GM21786 (cell line): ENCODE measurements at regions not wholly inside any gene's neighbourhood (a gene's known extent, or its start where the extent isn't known, plus 50 kb on each side); places are given as distances from the start of the nearest gene placed in this dataset.
"Not testable (repeated sequence)": the region's sequence is repeated elsewhere in the genome, so short reads cannot be mapped to it uniquely, and the experiment has no call there.

Experiments
- ATAC-seq: cut with Tn5 transposase; IDR thresholded peaks from one replicate; pipeline ENCODE4 v1.9.1; 2021; ENCODE audit not compliant: unreplicated experiment

DNA sequence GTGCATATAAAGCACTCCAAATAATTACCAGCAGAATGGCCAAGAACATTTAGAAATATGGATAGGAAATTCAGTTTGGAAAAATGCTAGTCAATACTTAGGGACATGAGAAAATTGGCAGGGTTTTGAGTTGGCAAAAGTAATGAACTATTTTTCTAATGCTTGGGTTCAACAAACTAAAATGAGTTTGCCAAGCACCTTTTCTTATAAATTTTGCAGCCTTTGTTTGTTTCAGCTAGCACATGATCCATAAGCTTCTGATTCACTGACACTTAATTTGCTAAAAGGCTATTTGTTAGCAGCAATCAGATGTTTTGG, 324.8 kb downstream of the QKI start:
- no peak for ATAC-seq

DNA sequence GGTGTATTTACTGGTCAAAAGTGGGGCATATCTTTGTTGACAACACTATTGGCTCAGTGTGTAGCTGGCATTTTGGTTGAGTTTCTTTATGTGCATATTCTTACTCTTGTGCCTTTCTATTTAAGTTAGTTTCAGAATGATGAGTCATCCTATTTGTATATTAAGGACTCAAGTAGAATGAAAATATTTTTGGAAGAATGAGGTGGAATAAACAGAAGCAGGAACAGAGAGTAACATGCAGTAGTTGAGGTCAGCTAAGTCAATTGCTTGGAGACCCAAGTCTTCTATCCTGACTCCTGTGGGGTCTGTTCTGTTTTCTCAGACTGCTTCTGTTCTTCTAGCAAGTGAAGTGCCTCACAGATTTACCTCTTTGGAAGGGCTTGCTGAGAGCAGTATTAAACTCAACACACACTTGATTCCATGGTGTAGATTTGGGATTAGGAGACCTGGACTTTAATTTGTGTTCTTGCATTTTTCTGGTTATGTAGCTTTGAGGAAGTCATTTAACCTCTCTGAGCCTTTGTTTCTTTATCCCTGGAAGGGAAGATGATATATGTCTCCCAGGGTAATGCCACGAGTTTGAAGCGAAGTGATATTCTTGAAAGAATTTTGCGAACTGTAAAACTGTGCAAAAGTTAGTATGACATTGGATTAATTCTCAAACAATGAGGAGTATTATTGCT, 324.3 kb downstream of the QKI start:
- peak; percentile 60 for ATAC-seq

DNA sequence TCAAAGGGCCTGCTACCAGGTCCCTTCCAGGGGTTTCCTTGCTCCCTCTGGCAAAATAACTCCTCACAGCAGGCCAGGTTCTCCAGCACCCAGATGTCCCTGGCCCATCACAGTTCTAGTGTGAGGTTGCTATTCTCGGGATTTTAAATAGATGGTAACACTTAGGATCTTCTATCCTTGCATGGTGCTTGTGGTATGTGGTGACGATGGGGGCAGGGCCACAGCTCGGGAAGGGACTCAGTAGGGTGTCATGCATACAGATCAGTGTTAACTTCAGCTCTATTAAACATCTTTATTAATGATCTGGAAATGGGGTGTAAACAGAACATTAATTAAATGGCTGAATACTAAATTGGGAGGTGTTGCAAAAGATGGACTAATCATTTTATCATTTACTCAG, 323.8 kb downstream of the QKI start:
- no peak for ATAC-seq

- no peak for ATAC-seq
These were observed 320.6 kb downstream of the QKI start for GRCh38 chr6:163735076-163735475.

DNA sequence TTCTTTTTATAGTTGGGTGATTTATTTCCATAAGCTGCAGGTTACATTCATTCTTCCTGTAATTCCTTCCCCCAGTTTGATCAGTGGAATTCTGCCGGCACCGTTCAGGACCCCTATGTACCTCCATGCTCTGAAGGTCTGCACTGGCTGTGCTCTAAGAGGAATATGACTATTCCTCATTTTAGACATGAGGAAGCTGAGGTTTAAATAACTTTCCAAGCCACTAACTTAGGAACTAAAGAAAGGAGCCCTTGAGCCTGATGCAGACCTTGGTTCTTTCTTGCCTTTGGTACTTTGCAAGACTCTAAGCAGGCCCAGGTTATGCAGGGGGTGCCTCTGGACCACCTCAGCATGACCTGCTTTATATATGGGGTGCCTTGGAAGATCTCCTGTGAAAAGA, 318.5 kb downstream of the QKI start:
- no peak for ATAC-seq

GRCh38 chr6:163732479-163732878, 318.0 kb downstream of the QKI start:
- no peak for ATAC-seq

DNA sequence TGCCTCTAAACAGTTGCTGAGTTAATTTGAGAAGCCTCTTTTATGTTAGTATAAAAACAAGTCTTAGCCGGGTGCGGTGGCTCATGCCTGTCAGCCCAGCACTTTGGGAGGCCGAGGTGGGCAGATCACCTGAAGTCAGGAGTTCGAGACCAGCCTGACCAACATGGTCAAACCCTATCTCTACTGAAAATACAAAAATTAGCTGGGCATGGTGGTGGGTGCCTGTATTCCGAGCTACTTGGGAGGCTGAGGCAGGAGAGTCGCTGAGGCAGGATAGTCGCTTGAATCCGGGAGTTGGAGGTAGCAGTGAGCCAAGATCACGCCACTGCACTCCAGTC, 317.5 kb downstream of the QKI start:
- ATAC-seq = not testable (repeated sequence)

DNA sequence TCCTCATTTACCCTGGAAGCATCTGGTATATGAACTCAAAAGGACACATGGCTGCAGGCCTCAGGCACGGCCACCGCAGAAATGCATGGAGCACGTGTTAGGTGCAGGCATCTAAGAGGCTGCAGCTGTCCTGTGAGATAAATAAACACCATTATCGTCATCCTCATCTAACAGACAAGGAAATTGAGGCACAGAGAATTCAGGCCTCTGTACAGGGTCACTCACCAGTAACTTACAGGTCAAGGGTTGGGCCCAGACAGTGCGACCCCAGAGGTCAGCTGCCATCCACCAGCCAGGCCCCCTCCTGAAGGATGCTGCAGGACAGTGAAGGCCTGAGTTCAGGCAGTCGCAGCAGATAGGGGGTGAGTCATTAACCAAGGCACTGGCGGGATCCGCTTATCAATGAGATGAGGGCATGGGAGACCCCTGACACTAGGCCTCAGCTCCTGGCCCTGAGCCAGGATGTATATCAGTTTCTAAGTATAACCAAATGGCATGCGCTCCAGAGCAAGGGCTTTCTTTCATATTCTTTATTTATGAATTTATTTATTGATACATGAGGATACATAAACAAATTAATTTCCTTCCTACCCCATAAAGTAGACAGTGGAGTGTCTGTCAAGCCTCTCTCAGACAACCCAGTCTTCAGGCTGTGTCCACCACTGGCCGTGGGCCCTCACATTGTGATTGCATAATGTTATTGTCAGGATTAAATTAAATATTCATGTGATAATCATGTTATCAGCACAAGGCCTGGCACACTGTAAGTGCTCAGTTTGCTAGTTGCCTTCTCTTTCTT, 316.9 kb downstream of the QKI start:
- no peak for ATAC-seq

DNA sequence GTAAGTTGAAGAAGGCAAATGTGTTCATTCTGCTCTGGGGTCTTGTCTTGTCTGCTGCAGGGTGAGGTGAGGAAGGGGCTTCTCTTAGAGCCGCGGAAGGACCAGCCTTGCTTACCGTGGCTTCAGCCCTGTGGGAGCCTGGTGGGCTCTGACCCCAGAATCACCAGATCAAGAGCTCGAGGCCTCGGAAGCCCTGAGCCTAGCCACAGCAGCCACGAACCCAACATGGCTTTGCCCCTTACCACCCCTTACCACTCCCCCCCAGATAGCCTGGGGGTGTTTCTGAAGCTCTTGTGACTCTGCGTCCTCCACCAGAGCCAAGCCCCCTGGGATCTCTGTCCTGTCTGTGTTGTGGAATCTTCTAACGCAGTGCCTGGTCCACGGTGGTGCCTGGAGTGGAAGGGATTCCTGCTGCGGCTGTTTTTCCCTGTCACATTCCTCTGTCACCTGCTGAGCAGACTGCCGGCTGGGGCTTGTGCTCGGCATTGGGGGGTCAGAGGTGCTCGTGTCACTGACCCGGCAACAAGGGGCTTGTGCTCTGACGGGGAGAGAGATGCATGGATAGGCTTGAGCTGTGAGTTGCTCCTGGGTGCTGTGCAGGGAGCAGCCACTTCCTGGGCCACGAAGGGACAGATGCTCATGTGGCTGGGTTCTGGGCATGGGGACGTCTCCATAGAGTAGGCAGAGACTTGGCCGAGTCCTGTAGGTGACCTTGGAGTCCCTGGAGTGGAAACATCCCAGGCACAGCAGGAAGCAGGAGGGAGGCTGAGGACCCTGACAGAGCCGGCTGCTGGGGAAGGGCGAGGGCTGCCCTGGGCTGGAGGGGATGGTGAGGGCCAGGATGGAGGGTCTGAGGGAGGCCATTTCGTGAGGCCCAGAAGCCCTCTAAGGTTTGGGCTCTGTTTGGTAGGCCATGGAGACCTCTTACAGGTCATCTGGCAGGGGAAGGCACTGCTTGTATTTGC, 316.0 kb downstream of the QKI start:
- ATAC-seq = no peak

DNA sequence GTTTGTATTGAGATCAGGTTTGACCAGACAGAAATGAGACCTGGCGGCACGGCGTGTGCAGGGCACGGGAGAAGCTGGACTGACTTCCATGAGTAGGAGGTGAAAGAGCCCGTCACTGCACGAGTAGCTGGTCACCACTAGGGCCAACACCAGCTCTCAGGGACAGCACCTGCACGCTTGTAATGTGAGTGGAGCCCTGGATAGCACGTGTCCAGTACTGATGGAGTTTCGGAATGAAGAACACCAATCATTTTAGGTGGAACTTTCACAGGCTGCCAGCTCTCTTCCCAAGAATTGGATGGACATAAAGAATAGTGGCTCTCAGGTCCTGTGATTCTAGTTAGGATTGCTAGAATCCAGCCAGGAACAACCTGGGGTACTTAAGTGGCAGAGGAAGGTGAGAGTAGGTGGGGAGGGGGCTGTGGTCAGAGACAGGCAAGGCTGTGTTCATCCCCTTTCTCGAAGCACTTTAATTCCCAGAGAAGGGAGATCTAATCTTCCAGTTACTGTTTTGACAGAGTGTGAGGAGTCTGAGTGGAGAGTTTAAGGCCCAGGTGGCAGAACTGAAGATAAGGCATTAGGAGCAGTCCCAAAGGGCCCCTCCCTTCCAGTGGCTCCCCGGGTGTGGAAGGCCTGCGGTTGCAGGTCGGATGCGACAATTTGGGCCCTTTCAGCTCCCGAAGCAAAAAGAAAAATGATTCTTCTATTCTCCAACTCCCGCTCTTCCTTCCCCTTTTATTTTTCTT, 314.8 kb downstream of the QKI start:
- no peak for ATAC-seq

GRCh38 chr6:163728442-163729126, 314.1 kb downstream of the QKI start:
- no peak for ATAC-seq

GRCh38 chr6:163726037-163726695, 311.6 kb downstream of the QKI start:
- no peak for ATAC-seq

GRCh38 chr6:163725008-163725941, 310.8 kb downstream of the QKI start:
- ATAC-seq = no peak

GRCh38 chr6:163724196-163724595, 309.7 kb downstream of the QKI start:
- no peak for ATAC-seq

DNA sequence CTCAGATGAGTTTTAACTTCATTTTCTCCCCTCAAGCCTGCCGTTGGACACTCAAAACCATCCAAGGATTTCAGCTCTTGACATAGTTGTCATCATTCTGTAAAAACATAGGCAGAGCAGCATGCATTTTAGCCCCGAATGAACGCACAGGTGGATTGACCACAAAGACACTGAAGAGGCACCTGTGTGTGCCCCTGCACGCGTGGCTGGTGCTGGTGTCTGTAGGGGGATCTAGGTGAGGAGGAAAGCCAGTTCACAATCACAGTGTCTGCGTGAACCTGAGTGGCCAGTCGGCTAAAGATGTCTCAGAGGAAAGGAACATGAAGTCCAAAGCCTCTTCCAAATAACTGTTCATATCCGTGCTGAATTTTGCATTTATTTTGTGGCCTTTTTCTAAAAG, 309.2 kb downstream of the QKI start:
- ATAC-seq = no peak

GRCh38 chr6:163721922-163722692, 307.6 kb downstream of the QKI start:
- ATAC-seq = no peak

- ATAC-seq = no peak
These were observed 306.9 kb downstream of the QKI start for GRCh38 chr6:163721435-163721834.
